ENCODE measurements at regions not wholly inside any gene's neighbourhood (a gene's known extent, or its start where the extent isn't known, plus 50 kb on each side); places are given as distances from the start of the nearest gene placed in this dataset.

DNA sequence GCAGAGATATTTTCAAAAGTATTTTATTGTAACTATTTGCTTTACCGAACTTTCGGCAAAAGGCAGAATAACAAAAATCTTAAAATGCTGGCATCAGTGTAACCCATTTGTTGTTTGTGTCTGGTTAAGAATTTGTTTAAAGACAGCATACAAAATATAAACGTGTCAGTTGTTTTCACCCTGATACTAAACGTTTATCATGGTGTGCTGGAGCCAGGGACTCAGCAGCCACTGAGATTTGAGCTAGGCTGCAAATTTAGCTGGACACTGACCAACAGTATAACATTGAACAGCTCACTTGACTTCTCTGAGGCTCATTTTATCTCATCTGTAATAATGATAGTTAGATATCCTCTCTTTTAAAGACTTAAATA, 183.7 kb downstream of the TMTC3 start:
- H2BK120ac ChIP-seq (ENCODE audit: low read depth, low read length): peak overlapping the region; percentile 66
- H3K4me3 ChIP-seq (ENCODE audit: insufficient read depth, low read depth, low read length): no peak overlapping the region
- intact Hi-C loops (cut with micrococcal nuclease): loop anchor here (1.0 to 10.0 kb wide), 4 partner anchors 27 to 669 kb away; no protein-coding TSS in a partner anchor
- WGBS, 2 experiments (ENCODE audit: extremely low coverage in 2 of 2, insufficient read length in 1 of 2): no CpG with 5 or more reads among the region's 4 CpGs
- H2BK20ac ChIP-seq (ENCODE audit: low read depth, low read length): peak overlapping the region; percentile 78; the same call in 1 of the 2 replicates
- H3K36me3 ChIP-seq (ENCODE audit: control insufficient read depth, insufficient read depth, low read length): no peaks in the 10 kb centered on the region
- no peak for TF ChIP-seq MAFK (IDR thresholded peaks at IDR 0.05; ENCODE audit: low read depth, low read length)
- TF ChIP-seq, protein P1, sequence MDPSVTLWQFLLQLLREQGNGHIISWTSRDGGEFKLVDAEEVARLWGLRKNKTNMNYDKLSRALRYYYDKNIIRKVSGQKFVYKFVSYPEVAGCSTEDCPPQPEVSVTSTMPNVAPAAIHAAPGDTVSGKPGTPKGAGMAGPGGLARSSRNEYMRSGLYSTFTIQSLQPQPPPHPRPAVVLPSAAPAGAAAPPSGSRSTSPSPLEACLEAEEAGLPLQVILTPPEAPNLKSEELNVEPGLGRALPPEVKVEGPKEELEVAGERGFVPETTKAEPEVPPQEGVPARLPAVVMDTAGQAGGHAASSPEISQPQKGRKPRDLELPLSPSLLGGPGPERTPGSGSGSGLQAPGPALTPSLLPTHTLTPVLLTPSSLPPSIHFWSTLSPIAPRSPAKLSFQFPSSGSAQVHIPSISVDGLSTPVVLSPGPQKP (IDR thresholded peaks at IDR 0.05; ENCODE audit: borderline replicate concordance, low read depth, low read length): no peak
- no peak for TF ChIP-seq MXI1 (IDR thresholded peaks at IDR 0.05; ENCODE audit: borderline replicate concordance, low read depth, low read length)
- TF ChIP-seq SMC3 (IDR thresholded peaks at IDR 0.05; ENCODE audit: low read depth, low read length): no peak
- TF ChIP-seq RAD21 (IDR thresholded peaks at IDR 0.05; ENCODE audit: low read length): no peak
- no peak for TF ChIP-seq CEBPB (IDR thresholded peaks at IDR 0.05; ENCODE audit: low read depth, low read length)
- TF ChIP-seq, protein P2, sequence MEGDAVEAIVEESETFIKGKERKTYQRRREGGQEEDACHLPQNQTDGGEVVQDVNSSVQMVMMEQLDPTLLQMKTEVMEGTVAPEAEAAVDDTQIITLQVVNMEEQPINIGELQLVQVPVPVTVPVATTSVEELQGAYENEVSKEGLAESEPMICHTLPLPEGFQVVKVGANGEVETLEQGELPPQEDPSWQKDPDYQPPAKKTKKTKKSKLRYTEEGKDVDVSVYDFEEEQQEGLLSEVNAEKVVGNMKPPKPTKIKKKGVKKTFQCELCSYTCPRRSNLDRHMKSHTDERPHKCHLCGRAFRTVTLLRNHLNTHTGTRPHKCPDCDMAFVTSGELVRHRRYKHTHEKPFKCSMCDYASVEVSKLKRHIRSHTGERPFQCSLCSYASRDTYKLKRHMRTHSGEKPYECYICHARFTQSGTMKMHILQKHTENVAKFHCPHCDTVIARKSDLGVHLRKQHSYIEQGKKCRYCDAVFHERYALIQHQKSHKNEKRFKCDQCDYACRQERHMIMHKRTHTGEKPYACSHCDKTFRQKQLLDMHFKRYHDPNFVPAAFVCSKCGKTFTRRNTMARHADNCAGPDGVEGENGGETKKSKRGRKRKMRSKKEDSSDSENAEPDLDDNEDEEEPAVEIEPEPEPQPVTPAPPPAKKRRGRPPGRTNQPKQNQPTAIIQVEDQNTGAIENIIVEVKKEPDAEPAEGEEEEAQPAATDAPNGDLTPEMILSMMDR (conservative IDR thresholded peaks at IDR 0.05; ENCODE audit: low read depth, low read length): no peak
- TF ChIP-seq MAZ (IDR thresholded peaks at IDR 0.05; ENCODE audit: borderline replicate concordance, low read depth, low read length): no peak
- TF ChIP-seq POLR2A (IDR thresholded peaks at IDR 0.05; ENCODE audit: low read depth, low read length): no peak
- TF ChIP-seq BHLHE40 (IDR thresholded peaks at IDR 0.05; ENCODE audit: low read depth, low read length): no peak
- no peak for TF ChIP-seq FOS (IDR thresholded peaks at IDR 0.05; ENCODE audit: low read depth, low read length)
- TF ChIP-seq CHD1 (IDR thresholded peaks at IDR 0.05; ENCODE audit: low read depth, low read length): no peak
- TF ChIP-seq, protein P3, sequence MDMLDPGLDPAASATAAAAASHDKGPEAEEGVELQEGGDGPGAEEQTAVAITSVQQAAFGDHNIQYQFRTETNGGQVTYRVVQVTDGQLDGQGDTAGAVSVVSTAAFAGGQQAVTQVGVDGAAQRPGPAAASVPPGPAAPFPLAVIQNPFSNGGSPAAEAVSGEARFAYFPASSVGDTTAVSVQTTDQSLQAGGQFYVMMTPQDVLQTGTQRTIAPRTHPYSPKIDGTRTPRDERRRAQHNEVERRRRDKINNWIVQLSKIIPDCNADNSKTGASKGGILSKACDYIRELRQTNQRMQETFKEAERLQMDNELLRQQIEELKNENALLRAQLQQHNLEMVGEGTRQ (IDR thresholded peaks at IDR 0.05; ENCODE audit: low read depth, low read length): no peak
- TF ChIP-seq NFE2L2 (IDR thresholded peaks at IDR 0.05; ENCODE audit: low read depth, low read length): no peak
- no peak for TF ChIP-seq RFX5 (IDR thresholded peaks at IDR 0.05; ENCODE audit: low read depth, low read length)
- TF ChIP-seq RCOR1 (IDR thresholded peaks at IDR 0.05; ENCODE audit: insufficient replicate concordance, low read length): no peak
- H3K4ac ChIP-seq (ENCODE audit: low read depth, low read length): peak overlapping the region; percentile 31; the same call in 1 of the 2 replicates
- peak overlapping the region; percentile 70 for H3K27ac ChIP-seq (ENCODE audit: insufficient read depth, low read length)
- peak overlapping the region; percentile 4; the same call in 1 of the 2 replicates for H3K4me2 ChIP-seq (ENCODE audit: low read depth, low read length)
- dilution Hi-C loops (cut with HindIII; ENCODE audit: low sequenced_read_pairs, unreplicated experiment): no loop called here
- no peak overlapping the region for H2AK5ac ChIP-seq (ENCODE audit: low read depth, low read length)
- H3K9me3 ChIP-seq (ENCODE audit: control insufficient read depth, insufficient read depth, low read length): no peaks in the 10 kb centered on the region
- H3K18ac ChIP-seq (ENCODE audit: low read depth, low read length): no peak overlapping the region; the same call in 1 of the 2 replicates
- H4K8ac ChIP-seq (ENCODE audit: low read depth in 2 of 2, low read length in 2 of 2): peak overlapping the region; percentile 23 to 83
- peaks cover 4% of the 10 kb centered on the region for H3K4me1 ChIP-seq (ENCODE audit: control insufficient read depth, insufficient read depth, low read length)
- H4K20me1 ChIP-seq (ENCODE audit: insufficient read depth, low read length): peaks cover 3% of the 10 kb centered on the region; the same call in 1 of the 2 replicates
- no peak overlapping the region for H2AK9ac ChIP-seq (replicated peaks; ENCODE audit: low read depth, low read length, poor library complexity)
- H3K27me3 ChIP-seq (ENCODE audit: control insufficient read depth, insufficient read depth, low read length): no peaks in the 10 kb centered on the region
- no TSS peak for BruUV-seq (replicated peaks)
- no peak overlapping the region for H4K5ac ChIP-seq (ENCODE audit: low read depth, low read length)
- H2AFZ ChIP-seq (replicated peaks; ENCODE audit: low read length, poor library complexity): peak overlapping the region; percentile 7
- no peaks in the 10 kb centered on the region; the same call in 1 of the 2 replicates for H3K9me1 ChIP-seq (ENCODE audit: insufficient read depth, low read length)
- ATAC-seq (ENCODE audit: low read depth): peak; percentile 61
- ChIA-PET POLR2A (ENCODE audit: unreplicated experiment) (interaction anchor here (0.5 kb wide), 1 partner anchor 9 kb away, joined by 4 read pairs; no protein-coding TSS in a partner anchor), CTCF (interaction anchor here (1.2 kb wide), 1 partner anchor 227 kb away, joined by 3 read pairs; no protein-coding TSS in a partner anchor)
- in situ Hi-C loops (cut with MboI; ENCODE audit: low sequenced_read_pairs): no loop called here
- peak overlapping the region; percentile 23; the same call in 1 of the 2 replicates for H4K91ac ChIP-seq (ENCODE audit: insufficient read depth, low read depth, low read length)
- peak overlapping the region; percentile 23; the same call in 2 of the 3 replicates for H2BK15ac ChIP-seq (ENCODE audit: low read depth, low read length)
- H3K56ac ChIP-seq (ENCODE audit: extremely low read depth, insufficient read depth, low read length): peak overlapping the region; percentile 89
- H3K23ac ChIP-seq (ENCODE audit: low read depth, low read length): peak overlapping the region; percentile 26; the same call in 1 of the 2 replicates
- H3K14ac ChIP-seq (replicated peaks; ENCODE audit: low read depth, low read length): peak overlapping the region; percentile 51
- peak overlapping the region; percentile 9 for H3K9ac ChIP-seq (ENCODE audit: low read depth, low read length)
- DNase-seq: peak; percentile 71
- H3K79me1 ChIP-seq (ENCODE audit: low read depth in 1 of 2, low read length in 2 of 2): no peaks in the 10 kb centered on the region; a peak in 1 of 4 replicates
- peak overlapping the region; percentile 95 for H2BK5ac ChIP-seq (ENCODE audit: low read depth, low read length, poor library complexity, severe bottlenecking)

All from IMR-90 (cell line).